DND-41 (cell line): ENCODE measurements at regions not wholly inside any gene's neighbourhood (a gene's known extent, or its start where the extent isn't known, plus 50 kb on each side); places are given as distances from the start of the nearest gene placed in this dataset.

Experiments
- ATAC-seq: fragments of 200-7000 bp; cut with Tn5 transposase; 3 replicates; pipeline ENCODE4 v1.9.1; 2021; ENCODE audit warnings: low read depth; ENCODE audit not compliant: insufficient read depth
- DNase-seq: peaks from one replicate; pipeline ENCODE4 v3.0.0-alpha.2; 2020
- H2AFZ ChIP-seq: 2 replicates; pipeline ENCODE4 v1.6.0; 2012; ENCODE audit warnings: low read depth, low read length
- H3K27ac ChIP-seq: 2 replicates; pipeline ENCODE4 v1.5.1; 2012; ENCODE audit warnings: low read length, inconsistent platforms
- H3K27me3 ChIP-seq: fragments of 200-600 bp; sonication (generic); 2 replicates; pipeline ENCODE4 v1.6.0; 2012; ENCODE audit warnings: low read length, mild to moderate bottlenecking, inconsistent platforms; ENCODE audit not compliant: insufficient read depth, poor library complexity
- H3K36me3 ChIP-seq: 2 replicates; pipeline ENCODE4 v1.5.1; 2012; ENCODE audit warnings: low read length, inconsistent platforms; ENCODE audit not compliant: insufficient read depth
- H3K4me1 ChIP-seq: 2 replicates; pipeline ENCODE4 v1.5.1; 2012; ENCODE audit warnings: mild to moderate bottlenecking, low read length; ENCODE audit not compliant: insufficient read depth
- H3K4me2 ChIP-seq: 2 replicates; pipeline ENCODE4 v1.6.0; 2012; ENCODE audit warnings: mild to moderate bottlenecking, moderate library complexity, low read length, inconsistent platforms; ENCODE audit not compliant: insufficient read depth
- H3K4me3 ChIP-seq, 2 experiments: fragments of 200-600 bp in 1 of 2; shearing (Covaris generic) in 1 of 2; 2 replicates each; pipeline ENCODE4 v1.5.1; 2012 to 2016; ENCODE audit warnings: inconsistent platforms in 2 of 2, low read length in 2 of 2, mild to moderate bottlenecking in 2 of 2, low read depth in 1 of 2, moderate library complexity in 1 of 2
- H3K79me2 ChIP-seq: 2 replicates; pipeline ENCODE4 v1.6.0; 2012; ENCODE audit warnings: low read length, inconsistent platforms; ENCODE audit not compliant: insufficient read depth
- H3K9ac ChIP-seq: 2 replicates; pipeline ENCODE4 v1.6.0; 2012; ENCODE audit warnings: low read depth, mild to moderate bottlenecking, inconsistent platforms, low read length, moderate library complexity
- H3K9me3 ChIP-seq: 2 replicates; pipeline ENCODE4 v1.5.1; 2012; ENCODE audit warnings: low read length, moderate library complexity, mild to moderate bottlenecking, inconsistent platforms; ENCODE audit not compliant: insufficient read depth, severe bottlenecking
- H4K20me1 ChIP-seq: 2 replicates; pipeline ENCODE4 v1.6.0; 2012; ENCODE audit warnings: low read length; ENCODE audit not compliant: insufficient read depth
- EZH2 ChIP-seq: IDR thresholded peaks from 3 replicates; pipeline ENCODE4 v1.6.1; 2012; ENCODE audit warnings: borderline replicate concordance, low read depth, mild to moderate bottlenecking, moderate library complexity, low read length, inconsistent platforms; ENCODE audit not compliant: severe bottlenecking
- TF ChIP-seq, protein P1 (sequence below): IDR thresholded peaks from 2 replicates; pipeline ENCODE4 v1.5.1; 2012; ENCODE audit warnings: borderline replicate concordance, low read length, moderate library complexity, mild to moderate bottlenecking; ENCODE audit not compliant: poor library complexity, severe bottlenecking; ENCODE audit errors: extremely low read depth

DNA sequence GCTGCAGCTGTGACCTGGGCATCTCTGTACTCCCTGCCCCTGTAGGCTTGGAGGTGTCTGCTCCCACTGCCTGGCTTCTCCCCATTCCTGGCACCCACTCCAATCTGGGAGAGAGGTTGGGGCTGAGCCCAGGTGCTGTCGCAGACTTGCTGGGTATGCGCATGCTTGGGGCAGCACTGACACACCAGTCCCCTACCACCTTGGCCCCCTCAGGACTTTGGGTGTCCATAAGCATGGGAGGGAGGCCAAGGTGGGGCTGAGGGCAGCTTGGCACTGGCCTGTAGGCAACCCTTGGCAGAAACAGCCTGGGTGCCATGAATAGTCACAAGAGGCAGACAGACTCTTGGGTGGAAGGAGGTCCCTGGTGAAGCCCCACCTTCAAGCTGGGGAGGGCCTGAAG lies 136.8 kb downstream of the QPCT start:
- TF ChIP-seq, protein P1, sequence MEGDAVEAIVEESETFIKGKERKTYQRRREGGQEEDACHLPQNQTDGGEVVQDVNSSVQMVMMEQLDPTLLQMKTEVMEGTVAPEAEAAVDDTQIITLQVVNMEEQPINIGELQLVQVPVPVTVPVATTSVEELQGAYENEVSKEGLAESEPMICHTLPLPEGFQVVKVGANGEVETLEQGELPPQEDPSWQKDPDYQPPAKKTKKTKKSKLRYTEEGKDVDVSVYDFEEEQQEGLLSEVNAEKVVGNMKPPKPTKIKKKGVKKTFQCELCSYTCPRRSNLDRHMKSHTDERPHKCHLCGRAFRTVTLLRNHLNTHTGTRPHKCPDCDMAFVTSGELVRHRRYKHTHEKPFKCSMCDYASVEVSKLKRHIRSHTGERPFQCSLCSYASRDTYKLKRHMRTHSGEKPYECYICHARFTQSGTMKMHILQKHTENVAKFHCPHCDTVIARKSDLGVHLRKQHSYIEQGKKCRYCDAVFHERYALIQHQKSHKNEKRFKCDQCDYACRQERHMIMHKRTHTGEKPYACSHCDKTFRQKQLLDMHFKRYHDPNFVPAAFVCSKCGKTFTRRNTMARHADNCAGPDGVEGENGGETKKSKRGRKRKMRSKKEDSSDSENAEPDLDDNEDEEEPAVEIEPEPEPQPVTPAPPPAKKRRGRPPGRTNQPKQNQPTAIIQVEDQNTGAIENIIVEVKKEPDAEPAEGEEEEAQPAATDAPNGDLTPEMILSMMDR, result no peak
- no peak for TF ChIP-seq EZH2
- DNase-seq, result no peak
- H3K4me3 ChIP-seq, result no peak overlapping the region
- H2AFZ ChIP-seq, result no peak overlapping the region
- no peak overlapping the region for H3K27ac ChIP-seq
- no peaks in the 10 kb centered on the region for H3K36me3 ChIP-seq
- no peaks in the 10 kb centered on the region for H3K79me2 ChIP-seq
- no peaks in the 10 kb centered on the region for H3K4me1 ChIP-seq
- ATAC-seq, result no peak
- no peaks in the 10 kb centered on the region for H4K20me1 ChIP-seq
- no peak overlapping the region for H3K4me2 ChIP-seq
- H3K9ac ChIP-seq, result no peak overlapping the region
- H3K9me3 ChIP-seq, result no peaks in the 10 kb centered on the region
- no peaks in the 10 kb centered on the region for H3K27me3 ChIP-seq

DNA sequence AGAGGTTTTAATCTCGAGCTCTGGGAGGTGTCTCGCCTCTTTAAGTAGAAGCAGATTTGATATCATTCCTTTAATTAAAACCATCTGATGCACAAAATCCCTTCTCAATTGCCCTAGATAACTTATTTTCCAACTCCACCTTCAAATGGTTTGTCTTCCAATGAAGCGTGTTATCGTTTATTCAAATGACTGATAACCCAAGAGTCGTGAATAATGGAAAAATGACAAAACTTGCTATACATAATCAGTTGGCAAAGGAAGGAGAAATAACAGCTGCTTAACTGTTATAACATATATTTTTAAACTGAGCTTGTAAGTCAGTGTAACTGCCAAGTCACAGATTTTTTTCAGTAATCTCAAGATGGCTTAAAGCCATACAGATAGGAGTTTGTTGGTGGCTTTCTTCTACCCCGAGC lies 144.6 kb downstream of the QPCT start:
- Histone ChIP-seq H3K4me3 (no peak overlapping the region), H3K36me3 (no peaks in the 10 kb centered on the region), H3K79me2 (no peaks in the 10 kb centered on the region), H3K4me2 (no peak overlapping the region), H3K27ac (no peak overlapping the region), H4K20me1 (no peaks in the 10 kb centered on the region), H3K9ac (no peak overlapping the region), H2AFZ (no peak overlapping the region), H3K27me3 (no peaks in the 10 kb centered on the region), H3K9me3 (no peaks in the 10 kb centered on the region), H3K4me1 (no peaks in the 10 kb centered on the region)
- no peak for TF ChIP-seq EZH2
- TF ChIP-seq, protein P1, result no peak
- no peak for DNase-seq
- no peak for ATAC-seq

DNA sequence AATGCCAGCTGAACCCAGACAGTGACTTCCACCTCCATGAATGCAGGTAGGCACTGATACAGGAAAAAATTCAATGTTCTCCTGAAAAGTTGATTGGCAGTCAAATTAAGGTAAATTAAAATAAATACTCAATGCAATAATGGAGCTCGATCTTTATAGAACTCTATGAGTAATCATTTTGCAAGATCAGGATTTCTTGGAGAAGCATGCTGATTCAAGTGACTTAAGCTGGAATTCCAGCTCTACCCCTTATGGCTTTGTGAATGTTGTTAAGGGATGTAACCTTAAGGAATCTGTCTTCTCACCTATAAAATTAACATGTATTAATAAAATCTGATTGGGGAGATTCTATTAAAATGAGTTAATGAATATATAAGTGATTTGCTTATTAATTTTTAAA lies 145.1 kb downstream of the QPCT start:
- TF ChIP-seq, protein P1, result no peak
- no peak for TF ChIP-seq EZH2
- H4K20me1 ChIP-seq, result no peaks in the 10 kb centered on the region

DNA sequence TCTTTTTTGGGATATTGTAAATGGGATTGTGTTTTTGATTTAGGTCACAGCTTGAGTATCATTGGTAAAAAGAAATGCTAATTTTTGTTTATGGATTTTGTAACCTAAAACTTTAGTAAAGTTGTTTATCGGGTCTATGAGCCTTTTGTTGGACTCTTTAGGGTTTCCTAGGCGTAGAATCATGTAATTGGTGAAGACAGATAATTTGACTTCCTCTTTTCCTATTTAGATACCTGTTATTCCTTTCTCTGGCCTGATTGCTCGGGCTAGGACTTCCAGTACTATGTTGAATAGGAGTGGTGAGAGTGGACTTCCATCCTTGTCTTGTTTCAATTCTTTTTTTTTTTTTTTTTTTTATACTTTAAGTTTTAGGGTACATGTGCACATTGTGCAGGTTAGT lies 149.0 kb downstream of the QPCT start:
- Histone ChIP-seq H3K27ac (no peak overlapping the region), H3K9me3 (no peaks in the 10 kb centered on the region), H4K20me1 (no peaks in the 10 kb centered on the region), H2AFZ (no peak overlapping the region), H3K4me1 (no peaks in the 10 kb centered on the region), H3K4me2 (no peak overlapping the region), H3K79me2 (no peaks in the 10 kb centered on the region), H3K36me3 (no peaks in the 10 kb centered on the region), H3K9ac (no peak overlapping the region), H3K4me3 (no peak overlapping the region), H3K27me3 (no peaks in the 10 kb centered on the region)
- no peak for TF ChIP-seq EZH2
- TF ChIP-seq, protein P1, result no peak
- DNase-seq (no peak), ATAC-seq (no peak)

More for the DNA sequence above, 145.1 kb downstream of the QPCT start:
- no peaks in the 10 kb centered on the region for H3K27me3 ChIP-seq
- no peaks in the 10 kb centered on the region for H3K79me2 ChIP-seq
- H3K36me3 ChIP-seq, result no peaks in the 10 kb centered on the region
- DNase-seq (no peak), ATAC-seq (no peak)
- no peaks in the 10 kb centered on the region for H3K4me1 ChIP-seq
- no peak overlapping the region for H2AFZ ChIP-seq
- no peak overlapping the region for H3K4me2 ChIP-seq
- no peak overlapping the region for H3K4me3 ChIP-seq
- no peaks in the 10 kb centered on the region for H3K9me3 ChIP-seq
- H3K9ac ChIP-seq, result no peak overlapping the region
- H3K27ac ChIP-seq, result no peak overlapping the region
